Mesenchymal stem cell (in vitro differentiated cells and primary cell): ENCODE measurements at regions not wholly inside any gene's neighbourhood (a gene's known extent, or its start where the extent isn't known, plus 50 kb on each side); places are given as distances from the start of the nearest gene placed in this dataset.

ENCODE experiments used
- DNase-seq: peaks from one replicate; pipeline ENCODE4 v3.0.0-alpha.2; 2013
- H2AFZ ChIP-seq: one replicate; pipeline ENCODE4 v1.6.1; 2013; ENCODE audit warnings: low read depth, mild to moderate bottlenecking, control low read depth, inconsistent platforms, low read length, moderate library complexity
- H2AK5ac ChIP-seq: 2 replicates; pipeline ENCODE4 v1.6.1; 2013; ENCODE audit warnings: low read length, moderate library complexity, mild to moderate bottlenecking, inconsistent platforms; ENCODE audit not compliant: severe bottlenecking
- H2BK120ac ChIP-seq: one replicate; pipeline ENCODE4 v1.6.1; 2013; ENCODE audit warnings: low read depth, mild to moderate bottlenecking, inconsistent platforms, low read length, moderate library complexity
- H2BK12ac ChIP-seq, 2 experiments: one replicate each; pipeline ENCODE4 v1.6.1; 2013; ENCODE audit warnings: inconsistent platforms in 2 of 2, low read length in 2 of 2, mild to moderate bottlenecking in 2 of 2, moderate library complexity in 2 of 2, control low read depth in 1 of 2
- H2BK15ac ChIP-seq: one replicate; pipeline ENCODE4 v1.6.1; 2013; ENCODE audit warnings: mild to moderate bottlenecking, low read depth, inconsistent platforms; ENCODE audit not compliant: poor library complexity, severe bottlenecking
- H2BK5ac ChIP-seq: 2 replicates; pipeline ENCODE4 v1.6.1; 2013; ENCODE audit warnings: low read depth, mild to moderate bottlenecking, low read length, control low read depth, inconsistent platforms; ENCODE audit not compliant: poor library complexity, severe bottlenecking
- H3K14ac ChIP-seq, 2 experiments: one replicate each; pipeline ENCODE4 v1.6.1; 2013; ENCODE audit warnings: inconsistent platforms in 2 of 2, low read length in 2 of 2, control low read depth in 1 of 2, mild to moderate bottlenecking in 1 of 2, moderate library complexity in 1 of 2
- H3K18ac ChIP-seq, 2 experiments: one replicate each; pipeline ENCODE4 v1.6.1; 2013; ENCODE audit warnings: inconsistent platforms in 2 of 2, low read length in 2 of 2, control low read depth in 1 of 2, low read depth in 1 of 2, mild to moderate bottlenecking in 1 of 2
- H3K23ac ChIP-seq, 2 experiments: one replicate each; pipeline ENCODE4 v1.6.1; 2013; ENCODE audit warnings: inconsistent platforms in 2 of 2, low read length in 2 of 2, mild to moderate bottlenecking in 2 of 2, moderate library complexity in 2 of 2, control low read depth in 1 of 2
- H3K27ac ChIP-seq: 2 replicates; pipeline ENCODE4 v1.5.1; 2013; ENCODE audit warnings: mild to moderate bottlenecking, moderate library complexity, low read length, control low read depth, inconsistent platforms; ENCODE audit not compliant: poor library complexity, severe bottlenecking
- H3K27me3 ChIP-seq, 2 experiments: 2 replicates each; pipeline versions ENCODE4 v1.6.1 to v1.7.0; 2013; ENCODE audit warnings: low read length in 2 of 2, mild to moderate bottlenecking in 2 of 2, moderate library complexity in 2 of 2, control low read depth in 1 of 2, inconsistent platforms in 1 of 2; ENCODE audit not compliant: control insufficient read depth in 1 of 2, insufficient read depth in 1 of 2
- H3K36me3 ChIP-seq, 2 experiments: 2 replicates each; pipeline versions ENCODE4 v1.6.1 to v1.7.0; 2013; ENCODE audit warnings: low read length in 2 of 2, control low read depth in 1 of 2, inconsistent platforms in 1 of 2, low read depth in 1 of 2, mild to moderate bottlenecking in 1 of 2; ENCODE audit not compliant: insufficient read depth in 2 of 2, control insufficient read depth in 1 of 2
- H3K4ac ChIP-seq, 2 experiments: one replicate each; pipeline ENCODE4 v1.6.1; 2013; ENCODE audit warnings: inconsistent platforms in 2 of 2, low read length in 2 of 2, mild to moderate bottlenecking in 2 of 2, moderate library complexity in 2 of 2, control low read depth in 1 of 2, low read depth in 1 of 2
- H3K4me1 ChIP-seq: 2 replicates; pipeline ENCODE4 v1.6.1; 2013; ENCODE audit warnings: low read depth, low read length, control low read depth; ENCODE audit not compliant: control insufficient read depth, insufficient read depth
- H3K4me2 ChIP-seq: 2 replicates; pipeline ENCODE4 v1.6.1; 2013; ENCODE audit warnings: low read length, mild to moderate bottlenecking, inconsistent platforms; ENCODE audit not compliant: poor library complexity, severe bottlenecking
- H3K4me3 ChIP-seq, 2 experiments: 2 replicates each; pipeline versions ENCODE4 v1.5.1 to v1.7.0; 2013; ENCODE audit warnings: low read length in 2 of 2, mild to moderate bottlenecking in 2 of 2, control low read depth in 1 of 2, low read depth in 1 of 2; ENCODE audit not compliant: insufficient read depth in 1 of 2
- H3K79me1 ChIP-seq: replicated peaks from 2 replicates; pipeline ENCODE4 v1.6.1; 2013; ENCODE audit warnings: mild to moderate bottlenecking, control low read depth, low read length, inconsistent platforms; ENCODE audit not compliant: poor library complexity, severe bottlenecking
- H3K9ac ChIP-seq: 2 replicates; pipeline ENCODE4 v1.7.0; 2013; ENCODE audit warnings: mild to moderate bottlenecking, low read length, moderate library complexity
- H3K9me3 ChIP-seq: 2 replicates; pipeline ENCODE4 v1.7.0; 2013; ENCODE audit warnings: mild to moderate bottlenecking, low read length; ENCODE audit not compliant: control insufficient read depth
- H4K8ac ChIP-seq: one replicate; pipeline ENCODE4 v1.6.1; 2013; ENCODE audit warnings: inconsistent platforms, mild to moderate bottlenecking, low read length, moderate library complexity
- H4K91ac ChIP-seq: one replicate; pipeline ENCODE4 v1.6.1; 2013; ENCODE audit warnings: mild to moderate bottlenecking, low read length, inconsistent platforms
- WGBS: methylation state at CpG from one replicate; pipeline ENCODE4 v1.1.7; 2013; ENCODE audit warnings: mixed read lengths; 5-methylcytosine and 5-hydroxymethylcytosine counted together

GRCh38 chr7:142590077-142590476 is 159.2 kb upstream of the PRSS1 start:
- Histone ChIP-seq H3K4me3 (no peak overlapping the region), H2AFZ (no peak overlapping the region)
- WGBS, result 77% methylated on average over 2 of the region's 4 CpGs

GRCh38 chr7:142587578-142588191 is 161.6 kb upstream of the PRSS1 start:
- Histone ChIP-seq H3K9me3 (no peaks in the 10 kb centered on the region), H4K91ac (no peak overlapping the region), H3K9ac (no peak overlapping the region), H2AFZ (no peak overlapping the region), H4K8ac (no peak overlapping the region), H3K4me2 (no peak overlapping the region), H3K4ac (no peak overlapping the region), H2BK5ac (no peak overlapping the region), H3K4me1 (no peaks in the 10 kb centered on the region), H2BK12ac (no peak overlapping the region), H3K79me1 (no peaks in the 10 kb centered on the region), H3K27ac (no peak overlapping the region), H3K27me3 (no peaks in the 10 kb centered on the region), H2BK15ac (no peak overlapping the region), H3K4me3 (no peak overlapping the region), H3K14ac (no peak overlapping the region), H3K23ac (no peak overlapping the region), H2AK5ac (no peak overlapping the region), H3K36me3 (no peaks in the 10 kb centered on the region), H3K18ac (no peak overlapping the region), H2BK120ac (no peak overlapping the region)
- peak; percentile 87 for DNase-seq
- 72% methylated on average over 4 of the region's 5 CpGs for WGBS

More at GRCh38 chr7:142590077-142590476, 159.2 kb upstream of the PRSS1 start:
- H2AK5ac ChIP-seq, result no peak overlapping the region
- no peaks in the 10 kb centered on the region for H3K4me1 ChIP-seq
- no peak for DNase-seq
- H3K9ac ChIP-seq, result no peak overlapping the region
- H3K4me2 ChIP-seq, result no peak overlapping the region
- H2BK15ac ChIP-seq, result no peak overlapping the region
- no peak overlapping the region for H3K14ac ChIP-seq
- H4K8ac ChIP-seq, result no peak overlapping the region
- no peak overlapping the region for H2BK5ac ChIP-seq
- H3K23ac ChIP-seq, result no peak overlapping the region
- H2BK120ac ChIP-seq, result no peak overlapping the region
- no peak overlapping the region for H3K4ac ChIP-seq
- H4K91ac ChIP-seq, result no peak overlapping the region
- H3K18ac ChIP-seq, result no peak overlapping the region
- H3K79me1 ChIP-seq, result no peaks in the 10 kb centered on the region
- H3K9me3 ChIP-seq, result no peaks in the 10 kb centered on the region
- H2BK12ac ChIP-seq, result no peak overlapping the region
- H3K36me3 ChIP-seq, result no peaks in the 10 kb centered on the region
- no peaks in the 10 kb centered on the region for H3K27me3 ChIP-seq
- no peak overlapping the region for H3K27ac ChIP-seq

DNA sequence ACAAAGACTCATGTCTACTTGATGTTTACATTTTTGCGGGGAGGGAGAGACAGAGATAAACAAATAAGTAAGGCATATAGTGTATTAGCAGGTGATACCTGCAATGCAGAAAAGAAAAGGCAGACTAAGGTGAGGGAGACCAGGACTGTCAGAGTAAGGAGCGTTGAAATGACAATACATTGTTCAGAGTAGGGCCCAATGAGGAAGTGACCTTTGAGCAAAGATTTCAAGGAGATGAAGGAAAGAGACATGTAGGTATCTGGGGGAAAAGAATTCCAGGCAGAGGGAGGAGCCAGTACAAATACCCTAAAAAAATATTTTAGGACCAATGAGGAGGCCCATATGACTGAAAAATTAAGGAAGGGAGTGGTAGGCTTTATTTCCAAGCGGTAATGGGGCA is 162.7 kb upstream of the PRSS1 start:
- no peak overlapping the region for H2BK5ac ChIP-seq
- no peak overlapping the region for H4K8ac ChIP-seq
- no peaks in the 10 kb centered on the region for H3K27me3 ChIP-seq
- no peak overlapping the region for H3K18ac ChIP-seq
- no peak overlapping the region for H2AFZ ChIP-seq
- no peaks in the 10 kb centered on the region for H3K79me1 ChIP-seq
- no peak overlapping the region for H3K23ac ChIP-seq
- H3K36me3 ChIP-seq, result no peaks in the 10 kb centered on the region
- H3K4me2 ChIP-seq, result no peak overlapping the region
- H3K9ac ChIP-seq, result no peak overlapping the region
- no peak overlapping the region for H4K91ac ChIP-seq
- H2BK120ac ChIP-seq, result no peak overlapping the region
- no peak overlapping the region for H3K4me3 ChIP-seq
- no peak for DNase-seq
- no peak overlapping the region for H2AK5ac ChIP-seq
- H3K4ac ChIP-seq, result no peak overlapping the region
- H3K4me1 ChIP-seq, result no peaks in the 10 kb centered on the region
- no peak overlapping the region for H2BK15ac ChIP-seq
- no peak overlapping the region for H2BK12ac ChIP-seq
- 91% methylated on average over 3 of the region's 3 CpGs for WGBS
- H3K9me3 ChIP-seq, result no peaks in the 10 kb centered on the region
- H3K14ac ChIP-seq, result no peak overlapping the region
- H3K27ac ChIP-seq, result no peak overlapping the region

DNA sequence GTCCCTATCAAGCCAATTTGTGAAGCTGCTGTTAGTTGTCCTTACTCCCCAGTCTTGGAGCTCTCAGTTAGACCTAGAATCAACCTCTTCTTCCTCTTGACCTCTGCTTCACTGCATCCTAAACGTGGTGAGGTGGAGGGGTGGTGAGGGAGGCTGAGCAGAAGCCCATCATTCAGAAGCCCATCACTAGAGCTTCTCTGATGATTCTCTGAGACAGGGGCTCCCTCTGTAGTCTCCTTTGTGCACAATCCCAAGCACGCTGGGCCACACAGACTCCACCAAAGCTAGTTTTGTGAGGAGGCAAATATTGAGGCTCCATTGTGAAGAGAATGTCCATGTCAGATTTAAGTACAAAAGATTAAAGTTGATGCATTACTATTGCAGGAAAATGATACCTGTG is 163.8 kb upstream of the PRSS1 start:
- no peaks in the 10 kb centered on the region for H3K36me3 ChIP-seq
- peak overlapping the region; percentile 77 for H2AK5ac ChIP-seq
- H3K4me3 ChIP-seq, result no peak overlapping the region
- H4K91ac ChIP-seq, result no peak overlapping the region
- no peak overlapping the region for H3K27ac ChIP-seq
- H2BK120ac ChIP-seq, result no peak overlapping the region
- 50% methylated on average over 2 of the region's 2 CpGs for WGBS
- H3K23ac ChIP-seq, result no peak overlapping the region
- H3K18ac ChIP-seq, result no peak overlapping the region
- H3K14ac ChIP-seq, result peak overlapping the region in 1 of 2 experiments; percentile 15
- no peaks in the 10 kb centered on the region for H3K9me3 ChIP-seq
- no peaks in the 10 kb centered on the region for H3K27me3 ChIP-seq
- H3K4me1 ChIP-seq, result peaks cover 5% of the 10 kb centered on the region
- no peak overlapping the region for H2AFZ ChIP-seq
- no peak overlapping the region for H2BK5ac ChIP-seq
- no peak for DNase-seq
- peak overlapping the region in 1 of 2 experiments; percentile 3 for H2BK12ac ChIP-seq
- H3K9ac ChIP-seq, result peak overlapping the region; percentile 68
- H3K4me2 ChIP-seq, result no peak overlapping the region
- H2BK15ac ChIP-seq, result no peak overlapping the region
- H4K8ac ChIP-seq, result no peak overlapping the region
- no peaks in the 10 kb centered on the region for H3K79me1 ChIP-seq
- H3K4ac ChIP-seq, result no peak overlapping the region
